ENCODE measurements at regions not wholly inside any gene's neighbourhood (a gene's known extent, or its start where the extent isn't known, plus 50 kb on each side); places are given as distances from the start of the nearest gene placed in this dataset.

DNA sequence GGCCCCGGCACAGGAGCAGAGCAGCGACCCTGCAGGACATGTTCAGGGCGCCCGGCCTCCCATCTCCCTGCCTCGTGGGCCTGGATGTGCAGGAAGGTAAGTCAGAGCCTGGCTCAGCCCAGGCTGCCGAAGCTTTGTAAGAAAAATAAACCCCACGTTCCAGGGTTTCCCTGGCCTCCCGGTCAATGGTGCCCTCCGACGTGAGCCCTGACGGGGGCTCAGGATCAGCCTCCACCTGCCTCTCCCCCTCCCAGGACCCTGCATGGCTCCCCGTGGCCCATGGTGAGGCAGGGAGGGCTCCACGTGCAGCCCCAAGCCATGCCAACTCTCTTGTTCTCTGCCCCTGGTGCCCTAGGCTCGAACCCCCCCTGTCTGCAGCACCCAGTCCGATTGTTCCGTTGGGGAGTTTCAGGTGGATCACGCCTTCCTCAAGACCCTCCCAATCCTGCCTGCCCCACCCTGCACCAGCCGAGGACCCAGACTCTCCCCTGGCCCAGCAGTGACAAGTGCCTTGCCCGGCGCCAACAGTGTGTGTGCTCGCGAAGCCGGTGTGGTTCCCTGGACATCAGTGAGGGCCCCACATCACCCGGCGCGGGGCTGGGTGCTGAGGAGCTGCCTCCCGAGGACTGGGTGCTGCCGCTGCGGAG is 73.2 kb downstream of the PDGFA start:
- peak overlapping the region; percentile 48 for H3K18ac ChIP-seq (ENCODE audit: insufficient read length, low read depth, low read length)
- no peak overlapping the region for H2BK15ac ChIP-seq (ENCODE audit: low read depth, low read length)
- no peak overlapping the region for H4K91ac ChIP-seq (ENCODE audit: insufficient read length, low read depth, low read length)
- H3K4me1 Mint-ChIP-seq: peaks cover 6 to 20% of the 10 kb centered on the region in 2 experiments
- no peak overlapping the region for H3K4me3 Mint-ChIP-seq
- WGBS (ENCODE audit: extremely low coverage, insufficient read length, low lambda C conversion rate): no CpG with 5 or more reads among the region's 29 CpGs
- no peaks in the 10 kb centered on the region for H3K79me2 ChIP-seq (ENCODE audit: insufficient read depth, low read length)
- H2AK5ac ChIP-seq (ENCODE audit: insufficient read length, low read length): no peak overlapping the region
- H3K9me3 ChIP-seq (ENCODE audit: control insufficient read depth, low read depth, low read length): no peaks in the 10 kb centered on the region
- DNase-seq: no peak
- peaks cover 22% of the 10 kb centered on the region for H3K27me3 Mint-ChIP-seq (ENCODE audit: low read depth)
- no peak overlapping the region for H3K56ac ChIP-seq (ENCODE audit: insufficient read length, low read depth, low read length)
- no peaks in the 10 kb centered on the region for H3K23me2 ChIP-seq (ENCODE audit: insufficient read length, low read depth, low read length, poor library complexity, severe bottlenecking)
- H3K27me3 ChIP-seq (ENCODE audit: insufficient read depth, low read length): no peaks in the 10 kb centered on the region; the same call in 1 of the 2 replicates
- H3K9ac ChIP-seq (ENCODE audit: extremely low read depth, insufficient read length, low read length): no peak overlapping the region
- no peak overlapping the region for H4K5ac ChIP-seq (ENCODE audit: insufficient read length, low read depth, low read length)
- no peak overlapping the region for H3K4me2 ChIP-seq (ENCODE audit: insufficient read depth, insufficient read length, low read length)
- H2BK120ac ChIP-seq (ENCODE audit: low read depth, low read length, poor library complexity, severe bottlenecking): no peak overlapping the region
- H3K14ac ChIP-seq (ENCODE audit: insufficient read depth, low read length): peak overlapping the region; percentile 18; the same call in 1 of the 2 replicates
- no peaks in the 10 kb centered on the region; the same call in 1 of the 2 replicates for H3K4me1 ChIP-seq (ENCODE audit: insufficient read depth, low read length)
- H4K20me1 ChIP-seq (ENCODE audit: control insufficient read depth, insufficient read depth, insufficient read length): no peaks in the 10 kb centered on the region
- no peaks in the 10 kb centered on the region for H3K79me1 ChIP-seq (ENCODE audit: insufficient read depth, low read depth, low read length, poor library complexity, severe bottlenecking)
- TF ChIP-seq, protein P1, sequence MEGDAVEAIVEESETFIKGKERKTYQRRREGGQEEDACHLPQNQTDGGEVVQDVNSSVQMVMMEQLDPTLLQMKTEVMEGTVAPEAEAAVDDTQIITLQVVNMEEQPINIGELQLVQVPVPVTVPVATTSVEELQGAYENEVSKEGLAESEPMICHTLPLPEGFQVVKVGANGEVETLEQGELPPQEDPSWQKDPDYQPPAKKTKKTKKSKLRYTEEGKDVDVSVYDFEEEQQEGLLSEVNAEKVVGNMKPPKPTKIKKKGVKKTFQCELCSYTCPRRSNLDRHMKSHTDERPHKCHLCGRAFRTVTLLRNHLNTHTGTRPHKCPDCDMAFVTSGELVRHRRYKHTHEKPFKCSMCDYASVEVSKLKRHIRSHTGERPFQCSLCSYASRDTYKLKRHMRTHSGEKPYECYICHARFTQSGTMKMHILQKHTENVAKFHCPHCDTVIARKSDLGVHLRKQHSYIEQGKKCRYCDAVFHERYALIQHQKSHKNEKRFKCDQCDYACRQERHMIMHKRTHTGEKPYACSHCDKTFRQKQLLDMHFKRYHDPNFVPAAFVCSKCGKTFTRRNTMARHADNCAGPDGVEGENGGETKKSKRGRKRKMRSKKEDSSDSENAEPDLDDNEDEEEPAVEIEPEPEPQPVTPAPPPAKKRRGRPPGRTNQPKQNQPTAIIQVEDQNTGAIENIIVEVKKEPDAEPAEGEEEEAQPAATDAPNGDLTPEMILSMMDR (conservative IDR thresholded peaks at IDR 0.05): no peak
- no peak overlapping the region for H3K27ac Mint-ChIP-seq
- H2BK5ac ChIP-seq (ENCODE audit: insufficient read length, low read length): no peak overlapping the region
- H2AFZ ChIP-seq (ENCODE audit: low read length): no peak overlapping the region
- H3K27ac ChIP-seq (ENCODE audit: insufficient read length, low read depth, low read length): no peak overlapping the region
- no peak overlapping the region for H3K23ac ChIP-seq (ENCODE audit: insufficient read length, low read depth, low read length)
- H2BK20ac ChIP-seq (ENCODE audit: low read depth, low read length, poor library complexity, severe bottlenecking): no peak overlapping the region
- H3K9me3 Mint-ChIP-seq: no peaks in the 10 kb centered on the region
- H4K8ac ChIP-seq (replicated peaks; ENCODE audit: insufficient read length, low read depth, low read length): no peak overlapping the region
- H3K4ac ChIP-seq (ENCODE audit: low read depth, low read length): no peak overlapping the region
- H2BK12ac ChIP-seq (ENCODE audit: insufficient read length, low read depth, low read length): no peak overlapping the region
- no peak overlapping the region for H3T11ph ChIP-seq (ENCODE audit: low read length)
- H3K36me3 Mint-ChIP-seq (ENCODE audit: insufficient read depth in 1 of 3, low read depth in 3 of 3): no peaks in the 10 kb centered on the region
